ENCODE measurements at regions not wholly inside any gene's neighbourhood (a gene's known extent, or its start where the extent isn't known, plus 50 kb on each side); places are given as distances from the start of the nearest gene placed in this dataset.

DNA sequence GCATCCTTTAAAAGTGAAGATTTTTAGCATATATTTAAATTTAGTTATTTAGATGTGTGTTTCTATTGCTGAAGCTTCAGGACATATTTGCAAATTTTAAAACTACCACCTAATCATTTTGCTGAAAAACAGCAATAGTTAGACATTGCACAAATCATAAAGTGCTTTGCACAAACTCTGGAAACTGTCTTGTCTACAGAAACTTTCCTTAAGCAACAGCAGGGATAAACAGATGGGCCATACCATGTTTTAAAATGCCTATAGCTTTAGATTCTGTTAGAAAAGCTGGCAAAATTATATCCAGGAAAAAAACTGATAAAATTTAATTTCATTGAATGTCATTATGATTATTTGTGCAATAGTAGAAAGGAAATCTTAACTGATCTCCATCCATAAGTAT is 1313.9 kb upstream of the ACVR2A start:
- no peak for DNase-seq (ENCODE audit: low read depth, low spot score)

DNA sequence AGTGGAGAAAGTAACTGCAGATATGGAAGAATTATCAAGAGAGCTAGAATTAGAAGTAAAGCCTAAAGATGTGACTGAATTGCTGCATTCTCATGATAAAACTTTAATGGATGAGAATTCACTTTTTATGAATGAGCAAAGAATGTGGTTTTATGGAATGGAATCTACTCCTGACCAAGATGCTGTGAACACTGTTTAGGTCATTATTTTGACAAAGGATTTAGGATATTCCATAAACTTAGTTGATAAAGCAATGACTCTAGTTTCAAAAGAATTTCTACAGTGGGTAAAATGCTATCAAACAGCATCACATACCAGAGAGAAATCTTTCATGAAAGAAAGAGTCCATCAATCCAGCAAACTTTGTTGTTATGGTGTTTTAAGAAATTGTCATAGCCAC is 1317.7 kb upstream of the ACVR2A start:
- DNase-seq (ENCODE audit: low read depth, low spot score) = no peak

DNA sequence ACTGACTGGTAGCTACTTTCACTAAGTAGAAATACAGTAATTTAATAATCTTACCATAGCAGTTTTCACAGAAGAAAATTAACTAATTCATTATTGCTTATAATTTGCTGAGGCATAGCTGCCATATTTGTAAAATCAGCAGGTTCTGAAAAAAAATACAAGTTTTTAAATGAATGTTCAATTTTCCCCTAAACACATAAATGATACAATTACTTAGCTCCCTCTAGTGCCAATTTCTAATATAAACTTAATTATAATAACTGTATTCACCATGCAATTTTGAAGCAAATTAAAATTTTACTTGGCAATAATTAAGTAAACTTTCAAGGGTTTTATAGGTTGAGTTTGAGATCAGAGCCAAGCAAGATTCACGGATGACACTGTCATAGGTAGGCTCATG is 1321.6 kb upstream of the ACVR2A start:
- no peak for DNase-seq (ENCODE audit: low read depth, low spot score)

DNA sequence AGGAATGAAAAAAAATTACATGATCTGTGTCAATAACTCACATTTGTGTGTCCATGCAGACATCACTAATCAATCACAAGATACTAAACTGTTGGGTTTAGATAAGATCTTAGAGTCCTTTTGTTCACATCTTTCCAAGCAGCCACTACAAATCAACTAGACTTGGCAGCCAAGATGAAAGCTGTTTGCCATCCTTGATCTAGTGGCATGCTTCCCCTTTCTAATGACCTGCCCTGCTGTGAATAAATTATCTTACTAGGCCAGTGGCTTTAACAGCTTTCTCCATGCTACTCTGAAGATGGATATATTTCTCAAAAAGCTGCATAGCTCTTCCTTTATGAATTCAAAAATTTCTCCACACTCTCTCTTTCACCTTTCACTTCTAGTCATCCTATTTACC is 1338.0 kb upstream of the ACVR2A start:
- DNase-seq (ENCODE audit: low read depth, low spot score) = no peak

DNA sequence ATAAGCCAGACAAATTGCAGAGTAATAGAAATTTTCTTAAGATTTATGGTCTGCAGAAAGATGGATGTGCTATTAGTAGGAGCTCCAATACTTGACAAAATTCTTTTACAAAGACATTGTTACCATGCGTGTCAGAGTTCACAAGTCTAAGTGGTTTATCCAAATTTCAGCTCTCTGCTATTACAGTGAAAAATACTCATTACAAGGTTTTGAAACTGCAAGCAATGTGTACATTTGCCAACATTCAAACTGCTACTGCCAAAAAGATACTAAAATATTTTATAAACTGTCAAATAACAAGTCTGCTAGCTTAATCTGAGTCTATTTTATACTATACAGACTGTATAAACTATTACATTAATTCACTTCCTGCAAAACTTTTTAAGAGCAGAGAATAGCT is 1341.5 kb upstream of the ACVR2A start:
- no peak for DNase-seq (ENCODE audit: low read depth, low spot score)

DNA sequence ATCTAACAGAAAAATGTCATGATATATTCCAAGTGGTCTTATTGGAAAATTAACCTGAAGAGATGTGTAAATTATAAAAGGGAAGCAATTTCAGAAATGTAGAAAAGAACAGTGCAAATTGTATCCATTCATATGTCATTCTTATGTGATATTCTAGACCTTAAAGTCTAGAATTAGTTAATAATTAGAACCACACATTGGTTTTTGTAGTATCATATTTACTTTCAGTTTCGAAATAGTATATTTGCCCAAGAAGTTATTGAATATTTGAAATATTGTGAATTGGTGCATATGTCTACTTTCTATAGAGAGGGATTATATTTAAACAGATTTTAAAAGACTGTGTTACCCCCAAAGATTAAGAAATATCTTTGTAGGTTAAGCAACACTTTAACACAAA is 1348.6 kb upstream of the ACVR2A start:
- no peak for DNase-seq (ENCODE audit: low read depth, low spot score)

DNA sequence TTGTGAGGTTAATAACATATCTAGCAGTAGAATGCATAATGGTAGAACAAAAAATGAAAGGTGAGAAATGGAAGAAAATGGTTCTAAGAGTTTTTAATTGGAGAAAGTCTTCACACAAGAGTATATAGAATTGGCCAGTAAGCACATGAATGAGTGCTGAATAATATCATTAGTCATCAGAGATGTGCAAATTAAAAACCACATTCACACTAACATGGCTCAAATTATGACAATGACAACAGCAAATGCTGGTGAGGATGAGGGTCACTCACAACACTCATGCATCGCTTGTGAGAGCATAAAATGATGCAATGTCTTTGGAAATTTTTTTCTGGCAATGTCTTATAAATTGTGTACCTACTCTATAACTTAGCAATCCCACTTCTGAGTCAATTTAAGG is 1355.4 kb upstream of the ACVR2A start:
- no peak for DNase-seq (ENCODE audit: low read depth, low spot score)

DNA sequence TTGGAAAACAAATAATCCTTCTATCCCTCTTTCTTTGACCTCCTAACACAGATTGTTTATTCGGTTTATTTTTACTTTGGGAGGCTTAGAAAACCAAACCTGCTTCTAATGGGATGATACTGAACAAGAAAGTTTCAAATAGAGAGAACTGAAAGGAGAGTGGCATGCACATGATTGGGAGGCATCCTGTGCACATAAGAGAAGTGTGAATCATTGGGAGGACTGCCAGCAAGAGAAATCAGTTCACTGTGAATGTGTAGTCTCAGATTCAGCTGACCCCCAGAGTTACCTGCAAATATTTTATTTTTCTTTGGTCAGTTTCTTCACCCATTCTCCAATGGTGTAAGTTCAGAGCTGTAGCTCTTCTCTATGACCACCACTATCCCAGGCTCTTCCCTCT is 1363.2 kb upstream of the ACVR2A start:
- no peak for DNase-seq (ENCODE audit: low read depth, low spot score)

DNA sequence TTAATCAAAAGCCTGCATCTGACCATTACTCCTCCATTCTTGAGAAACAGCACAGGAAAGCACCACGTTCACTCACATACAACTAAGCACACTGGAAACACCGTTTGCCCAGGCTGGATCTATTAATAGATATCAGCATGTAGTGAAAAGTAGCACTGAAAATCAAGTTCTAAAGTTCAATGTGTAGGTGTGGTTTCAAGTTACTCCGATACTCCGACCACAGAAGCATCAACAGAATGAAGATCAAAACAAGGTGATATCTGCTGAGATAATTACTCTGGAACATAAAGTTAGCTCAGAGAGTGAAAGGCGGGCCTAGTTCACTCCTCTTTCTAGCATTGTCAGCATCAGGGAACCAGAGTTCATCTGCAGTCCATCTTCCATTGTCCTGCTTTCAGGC is 1367.4 kb upstream of the ACVR2A start:
- no peak for DNase-seq (ENCODE audit: low read depth, low spot score)

DNA sequence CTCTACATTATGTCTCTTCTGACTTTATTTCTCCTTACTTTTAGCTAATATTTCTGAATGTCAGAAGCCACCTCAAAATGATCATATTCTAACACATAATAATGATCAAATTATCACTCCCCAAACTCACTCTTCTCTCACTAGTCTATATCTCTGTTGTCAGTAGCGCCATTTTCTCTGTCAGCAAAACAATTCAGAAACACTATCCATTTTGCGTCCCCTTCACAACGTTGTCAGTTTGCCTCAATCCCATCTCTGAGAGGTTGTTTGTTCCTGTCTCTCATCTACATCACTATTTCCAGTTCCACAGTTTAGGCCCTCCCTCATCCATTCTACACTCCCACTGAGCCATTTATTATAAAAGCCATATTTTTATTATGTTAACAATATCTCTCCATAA is 1376.3 kb upstream of the ACVR2A start:
- DNase-seq (ENCODE audit: low read depth, low spot score) = no peak

DNA sequence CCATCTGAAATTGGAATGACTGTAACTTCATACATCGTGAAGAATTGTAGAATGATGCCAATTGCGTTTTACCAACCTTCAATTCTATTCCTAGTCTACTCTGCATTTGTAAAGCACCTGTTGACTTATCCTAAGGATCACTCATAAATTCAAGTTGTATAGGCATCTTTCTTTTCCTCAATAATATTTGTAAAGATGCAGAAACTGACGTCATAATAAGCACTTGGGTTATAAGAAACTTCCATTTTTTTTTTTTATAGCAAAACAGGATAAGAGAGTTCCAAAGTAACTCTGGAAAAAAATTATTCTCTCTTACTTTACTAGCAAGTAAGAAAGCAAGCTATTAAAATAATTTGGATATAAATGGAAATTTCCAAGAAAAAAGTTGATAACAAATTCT is 1377.4 kb upstream of the ACVR2A start:
- no peak for DNase-seq (ENCODE audit: low read depth, low spot score)

DNA sequence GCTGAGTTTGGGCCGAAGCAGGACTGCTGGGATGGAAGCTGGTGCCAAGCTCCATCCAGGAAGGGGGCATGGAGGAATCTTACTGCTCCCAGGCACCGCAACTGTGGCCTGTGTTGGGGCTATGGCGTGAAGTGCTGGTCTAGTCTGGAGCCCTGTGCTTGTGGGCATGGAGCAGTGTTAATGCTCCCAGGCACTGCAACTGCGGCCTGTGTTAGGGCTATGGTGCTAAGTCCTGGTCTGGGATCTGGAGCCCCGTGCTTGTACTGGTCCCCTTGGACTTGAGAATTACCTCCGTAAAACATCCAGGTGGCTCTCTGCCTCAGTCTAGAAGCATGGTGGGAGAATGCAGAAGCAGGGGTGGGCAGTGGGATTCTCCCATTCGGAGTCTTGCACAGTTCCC is 1379.4 kb upstream of the ACVR2A start:
- DNase-seq (ENCODE audit: low read depth, low spot score) = no peak

DNA sequence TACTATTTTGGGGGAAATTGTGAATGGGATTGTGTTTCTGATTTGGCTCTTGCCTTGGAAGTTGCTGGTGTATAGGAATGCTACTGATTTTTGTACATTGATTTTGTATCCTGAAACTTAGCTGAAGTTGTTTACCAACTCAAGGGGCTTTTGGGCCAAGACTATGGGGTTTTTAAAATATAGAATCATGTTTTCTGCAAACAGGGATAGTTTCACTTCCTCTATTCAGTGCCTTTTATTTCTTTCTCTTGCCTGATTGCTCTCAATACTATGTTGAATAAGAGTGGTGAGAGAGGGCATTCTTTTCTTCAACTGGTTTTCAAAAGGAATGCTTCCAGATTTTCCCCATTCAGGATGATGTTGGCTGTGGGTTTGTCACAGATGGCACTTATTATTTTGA is 1383.8 kb upstream of the ACVR2A start:
- no peak for DNase-seq (ENCODE audit: low read depth, low spot score)

DNA sequence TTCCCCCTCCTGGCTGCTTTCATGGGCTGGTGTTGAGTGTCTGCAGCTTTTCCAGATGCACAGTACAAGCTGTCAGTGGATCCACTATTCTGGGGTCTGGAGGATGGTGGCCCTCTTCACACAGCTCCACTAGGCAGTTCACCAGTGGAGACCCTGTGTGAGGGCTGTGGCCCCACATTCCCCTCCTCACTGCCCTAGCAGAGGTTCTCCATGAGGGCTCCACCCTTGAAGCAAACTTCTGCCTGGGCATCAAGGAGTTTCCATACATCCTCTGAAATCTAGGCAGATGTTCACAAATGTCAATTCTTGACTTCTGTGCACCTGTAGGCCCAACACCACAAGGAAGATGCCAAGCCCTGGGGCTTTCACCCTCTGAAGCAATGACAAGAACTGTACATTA is 1386.2 kb upstream of the ACVR2A start:
- no peak for DNase-seq (ENCODE audit: low read depth, low spot score)

DNA sequence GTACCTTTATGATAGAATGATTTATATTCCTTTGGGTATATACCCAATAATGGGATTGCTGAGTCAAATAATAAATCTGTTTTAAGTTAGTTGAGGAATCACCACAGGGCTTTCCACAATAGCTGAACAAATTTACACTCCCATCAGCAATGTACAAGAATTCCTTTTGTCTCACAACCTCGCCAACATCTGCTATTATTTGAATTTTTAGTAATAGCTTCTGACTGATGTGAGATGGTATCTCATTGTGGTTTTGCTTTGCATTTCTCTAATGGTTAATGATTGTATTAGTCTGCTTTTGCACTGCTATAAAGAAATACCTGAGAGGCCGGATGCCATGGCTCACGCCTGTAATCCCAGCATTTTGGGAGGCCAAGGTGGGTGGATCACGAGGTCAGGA is 1387.6 kb upstream of the ACVR2A start:
- no peak for DNase-seq (ENCODE audit: low read depth, low spot score)

DNA sequence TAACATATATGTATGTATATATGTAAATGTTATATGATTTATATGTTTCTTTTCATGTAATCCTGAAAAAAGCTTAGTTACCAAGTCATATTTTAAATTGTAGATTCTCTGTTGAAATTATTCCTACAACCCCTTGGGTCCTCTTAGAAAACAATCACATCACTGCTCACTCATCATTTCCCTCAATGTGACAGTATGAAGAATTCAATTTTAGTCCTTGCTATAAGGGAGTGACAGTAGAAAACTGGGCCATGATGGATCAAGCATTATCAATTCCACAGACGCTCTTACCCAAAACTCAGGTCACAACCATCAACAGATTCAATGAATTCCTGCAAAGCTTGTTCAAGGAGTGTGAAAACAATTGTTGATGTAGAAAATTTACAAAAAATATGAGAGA is 1389.5 kb upstream of the ACVR2A start:
- DNase-seq (ENCODE audit: low read depth, low spot score) = no peak

DNA sequence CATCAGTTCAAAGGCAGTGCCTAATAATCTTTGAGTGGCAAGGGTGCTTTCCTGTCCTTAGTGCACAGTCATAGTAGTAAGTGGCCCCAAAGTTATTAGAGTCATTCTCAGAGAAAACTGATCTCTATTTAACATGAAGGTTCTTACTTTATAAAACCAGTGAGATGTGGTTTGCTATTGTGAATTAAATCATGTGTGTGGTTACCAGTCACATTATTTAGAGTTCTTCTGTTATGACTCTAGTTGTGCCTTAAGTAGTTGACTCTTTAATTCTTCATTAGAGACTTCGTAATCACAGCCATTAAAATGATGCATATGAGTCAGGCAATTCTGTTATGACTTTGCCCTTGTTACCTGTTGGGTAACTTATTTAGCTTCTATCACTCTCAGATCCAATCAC is 1392.9 kb upstream of the ACVR2A start:
- no peak for DNase-seq (ENCODE audit: low read depth, low spot score)

DNA sequence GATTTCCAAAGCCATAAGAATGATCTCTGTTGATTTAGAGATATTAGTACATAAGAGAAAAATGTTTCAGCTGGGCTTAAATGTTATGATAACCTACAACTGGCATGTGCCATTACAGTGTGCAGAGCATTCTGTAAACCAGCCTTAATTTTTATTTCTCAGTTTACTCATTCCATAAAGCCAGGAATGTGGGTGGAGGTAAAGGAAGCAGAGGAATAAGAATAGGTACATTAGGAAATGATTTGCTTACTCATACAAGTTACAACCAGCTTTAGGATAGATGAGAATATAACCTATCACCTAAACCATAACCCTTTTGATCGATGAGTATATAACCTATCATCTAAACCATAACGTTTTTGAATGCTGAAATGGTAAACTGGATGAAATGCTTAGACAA is 1394.7 kb upstream of the ACVR2A start:
- no peak for DNase-seq (ENCODE audit: low read depth, low spot score)

DNA sequence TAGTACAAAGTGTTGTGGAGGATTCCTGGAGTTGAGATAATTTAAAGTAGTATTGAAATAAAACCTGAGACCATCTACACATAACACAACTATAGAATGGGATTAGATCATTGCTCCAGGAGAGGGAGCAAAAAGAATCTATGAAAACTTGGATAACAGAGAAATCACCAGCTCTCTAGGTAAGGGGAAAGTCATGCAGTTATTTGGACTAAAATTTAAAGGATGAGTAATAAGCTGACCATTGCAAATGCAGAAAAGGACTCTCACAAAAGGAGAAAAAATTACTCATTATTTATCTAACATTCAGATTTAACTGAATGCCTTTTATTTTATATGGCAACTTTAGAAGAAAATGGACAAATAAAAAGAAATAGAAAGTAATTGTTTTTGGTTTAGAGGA is 1399.8 kb upstream of the ACVR2A start:
- DNase-seq (ENCODE audit: low read depth, low spot score) = no peak

DNA sequence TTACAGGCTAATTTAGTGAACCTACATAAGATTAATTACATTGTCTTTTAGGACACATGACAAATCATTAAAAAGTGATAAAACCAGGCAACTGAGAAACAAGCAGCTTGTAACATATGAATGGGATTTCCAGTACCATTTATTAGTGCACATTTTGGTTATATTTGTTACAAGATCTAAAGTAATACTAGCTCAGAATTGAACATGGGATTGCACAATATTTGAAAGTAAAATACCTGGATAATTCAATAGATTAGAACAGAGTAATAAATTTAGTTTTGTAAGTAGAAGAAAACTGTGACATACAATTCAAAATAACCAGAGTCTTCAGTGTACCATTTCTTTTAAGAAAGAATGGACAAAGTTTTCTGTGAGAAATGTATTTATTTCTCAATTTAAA is 1400.7 kb upstream of the ACVR2A start:
- no peak for DNase-seq (ENCODE audit: low read depth, low spot score)

DNA sequence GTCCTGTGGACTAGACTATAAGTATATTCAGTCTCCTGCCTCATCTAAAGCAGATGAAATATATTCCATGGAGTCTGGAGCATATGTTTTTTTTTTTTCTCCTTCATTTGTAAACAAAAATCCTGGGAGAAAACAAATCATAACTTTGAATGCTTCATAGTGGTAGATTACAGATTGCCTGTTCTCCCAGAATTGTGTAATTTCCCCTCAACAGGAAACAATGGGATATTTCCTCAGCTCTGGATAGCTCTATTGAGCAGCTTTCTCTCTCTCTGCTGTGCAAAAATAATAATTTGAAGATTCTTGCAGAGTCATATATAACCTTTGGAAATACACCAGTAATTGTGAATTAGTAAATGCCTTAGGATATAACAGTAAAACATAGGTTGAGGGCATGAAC is 1406.6 kb upstream of the ACVR2A start:
- no peak for DNase-seq (ENCODE audit: low read depth, low spot score)

DNA sequence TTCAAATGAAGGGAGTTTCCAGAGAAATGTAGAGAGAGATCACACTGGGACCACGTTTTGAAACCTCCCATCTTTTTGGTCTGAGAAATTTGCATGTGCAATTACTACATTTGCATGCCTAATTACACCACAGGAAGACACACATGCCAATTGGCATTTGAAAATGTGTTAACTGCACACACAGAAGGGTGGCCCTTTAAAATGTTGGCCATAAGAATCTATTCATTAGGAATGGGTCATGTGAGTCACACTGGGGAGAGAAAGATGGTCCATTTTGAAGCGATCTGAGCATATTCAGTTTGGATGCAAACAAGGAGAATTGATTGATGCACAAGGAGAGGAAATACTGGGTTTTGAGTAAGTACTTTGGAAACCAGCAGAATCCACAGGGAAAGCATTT is 1407.1 kb upstream of the ACVR2A start:
- DNase-seq (ENCODE audit: low read depth, low spot score) = no peak

DNA sequence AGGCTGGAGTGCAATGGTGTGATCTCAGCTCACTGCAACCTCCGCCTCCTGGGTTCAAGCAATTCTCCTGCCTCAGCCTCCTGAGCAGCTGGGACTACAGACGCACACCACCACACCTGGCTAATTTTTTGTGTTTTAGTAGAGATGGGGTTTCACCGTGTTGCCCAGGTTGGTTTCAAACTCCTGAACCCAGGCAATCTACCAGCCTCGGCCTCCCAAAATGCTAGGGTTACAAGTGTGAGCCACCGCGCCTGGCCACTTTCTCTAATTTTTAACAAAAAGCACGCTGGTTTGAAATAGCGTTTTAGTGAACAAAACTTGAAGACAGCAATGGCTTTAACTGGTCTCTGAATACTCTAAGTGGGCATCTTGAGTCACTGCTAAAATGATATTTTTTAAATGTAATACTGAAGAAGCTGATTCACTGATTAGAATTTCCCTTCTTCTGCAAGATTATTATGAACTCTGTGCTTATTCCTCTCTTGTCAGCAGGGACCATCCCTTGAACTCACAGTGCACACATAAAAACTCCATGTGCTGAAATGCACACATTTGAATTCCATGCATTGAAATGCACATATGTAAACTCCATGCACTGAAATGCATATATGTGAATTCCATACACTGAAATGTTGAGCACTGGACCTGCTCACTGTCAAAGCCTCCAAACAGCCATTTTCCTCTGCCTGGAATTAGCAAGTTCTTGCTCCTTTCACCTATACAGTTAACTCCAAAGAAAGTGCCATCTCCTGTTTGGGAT is 1411.5 kb upstream of the ACVR2A start:
- no peak for DNase-seq (ENCODE audit: low read depth, low spot score)

DNA sequence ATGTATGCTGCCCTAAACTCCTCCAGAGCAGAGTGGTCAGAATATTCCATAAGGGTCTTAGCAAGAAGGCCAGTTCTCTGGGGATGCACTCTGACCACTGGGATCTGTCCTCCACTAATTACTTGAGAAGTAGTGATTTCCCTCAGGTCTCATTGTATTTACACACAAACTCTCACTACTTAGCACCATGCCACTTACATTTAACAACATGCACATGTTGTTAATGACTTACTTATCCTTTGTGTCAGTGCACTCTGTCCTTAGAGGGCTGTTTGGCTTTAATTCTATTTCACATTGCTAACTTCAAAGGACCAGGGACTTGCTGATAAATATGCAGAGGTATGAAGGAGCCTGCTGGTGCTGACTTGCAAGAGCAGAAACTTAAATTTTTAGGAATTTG is 1415.5 kb upstream of the ACVR2A start:
- DNase-seq (ENCODE audit: low read depth, low spot score) = no peak

Measured in smooth muscle cell of the brain vasculature (primary cell).